B cell (primary cell): ENCODE measurements at regions not wholly inside any gene's neighbourhood (a gene's known extent, or its start where the extent isn't known, plus 50 kb on each side); places are given as distances from the start of the nearest gene placed in this dataset.

Source experiments
- ATAC-seq: fragments of 200-7000 bp; cut with Tn5 transposase; one replicate; pipeline ENCODE4 v1.10.0; 2021; ENCODE audit warnings: low read depth, mild to moderate bottlenecking, moderate number of reproducible peaks, moderate library complexity
- CTCF ChIA-PET: fragments of 350-600 bp; sonication (Branson Sonifier 250); formaldehyde crosslinking; loops from one replicate; lab custom pipeline; 2021; ENCODE audit warnings: antibody characterized with exemption, inconsistent platforms; lab: Charles Lee
- POLR2A ChIA-PET: fragments of 350-600 bp; sonication (Branson Sonifier 250); formaldehyde crosslinking; loops from one replicate; lab custom pipeline; 2021; ENCODE audit warnings: antibody characterized with exemption; lab: Charles Lee
- DNase-seq: peaks from one replicate; pipeline ENCODE4 v3.0.0; 2013
- H2AFZ ChIP-seq: 2 replicates; pipeline ENCODE4 v1.6.1; 2012; ENCODE audit warnings: mild to moderate bottlenecking, low read depth, low read length; ENCODE audit not compliant: insufficient read depth, poor library complexity, severe bottlenecking
- H3K27ac ChIP-seq, 2 donors: 1 replicate in 1 of 2; 2 replicates in 1 of 2; pipeline ENCODE4 v1.5.1; 2012 to 2013; ENCODE audit warnings: low read length in 2 of 2, mild to moderate bottlenecking in 2 of 2, moderate library complexity in 1 of 2
- H3K27me3 ChIP-seq, 4 experiments: fragments of 200-600 bp in 1 of 4; sonication (generic) in 1 of 4; replicated peaks in 1 of 4; 1 replicate in 2 of 4; 2 replicates in 2 of 4; pipeline versions ENCODE4 v1.6.1 to v1.7.0; 2013 to 2016; ENCODE audit warnings: low read length in 3 of 4, mild to moderate bottlenecking in 2 of 4, mixed read lengths in 1 of 4, moderate library complexity in 1 of 4; ENCODE audit not compliant: insufficient read depth in 4 of 4, control insufficient read depth in 3 of 4; ENCODE audit errors: control extremely low read depth in 1 of 4
- H3K36me3 ChIP-seq, 2 experiments: replicated peaks in 1 of 2; 1 replicate in 1 of 2; 2 replicates in 1 of 2; pipeline versions ENCODE4 v1.6.1 to v1.7.1; 2013; ENCODE audit warnings: low read length in 1 of 2; ENCODE audit not compliant: insufficient read depth in 2 of 2, control insufficient read depth in 1 of 2; ENCODE audit errors: control extremely low read depth in 1 of 2, extremely low read depth in 1 of 2
- H3K4me1 ChIP-seq, 2 donors: fragments of 200-600 bp in 1 of 2; sonication (generic) in 1 of 2; 1 replicate in 1 of 2; 2 replicates in 1 of 2; pipeline versions ENCODE4 v1.5.1 to v1.6.1; 2013 to 2017; ENCODE audit warnings: low read length in 2 of 2; ENCODE audit not compliant: control insufficient read depth in 2 of 2, insufficient read depth in 2 of 2
- H3K4me2 ChIP-seq: replicated peaks from 2 replicates; pipeline ENCODE3; 2012; ENCODE audit warnings: mild to moderate bottlenecking, low read depth, low read length; ENCODE audit not compliant: poor library complexity, severe bottlenecking
- H3K4me3 ChIP-seq, 5 experiments: fragments of 200-600 bp in 1 of 5; sonication (generic) in 1 of 5; 1 replicate in 3 of 5; 2 replicates in 2 of 5; pipeline versions ENCODE4 v1.5.1 to v1.7.0; 2011 to 2016; ENCODE audit warnings: low read length in 4 of 5, mild to moderate bottlenecking in 4 of 5, low read depth in 2 of 5, control low read depth in 1 of 5, moderate library complexity in 1 of 5; ENCODE audit not compliant: insufficient read depth in 1 of 5; ENCODE audit errors: control extremely low read depth in 1 of 5, extremely low read depth in 1 of 5
- H3K79me2 ChIP-seq: fragments of 200-600 bp; sonication (generic); one replicate; pipeline ENCODE4 v1.6.0; 2016; ENCODE audit warnings: low read length; ENCODE audit not compliant: control insufficient read depth, insufficient read depth
- H3K9ac ChIP-seq: fragments of 200-600 bp; sonication (generic); 2 replicates; pipeline ENCODE4 v1.6.1; 2017; ENCODE audit warnings: mild to moderate bottlenecking, low read length, moderate library complexity
- H3K9me3 ChIP-seq, 3 donors: one replicate each; pipeline versions ENCODE4 v1.6.1 to v1.7.1; 2013; ENCODE audit warnings: low read length in 2 of 3; ENCODE audit not compliant: control insufficient read depth in 2 of 3, insufficient read depth in 1 of 3; ENCODE audit errors: control extremely low read depth in 1 of 3
- H4K20me1 ChIP-seq: 2 replicates; pipeline ENCODE4 v1.6.0; 2012; ENCODE audit warnings: mild to moderate bottlenecking, low read length; ENCODE audit not compliant: insufficient read depth, control insufficient read depth, poor library complexity, severe bottlenecking
- H3K27ac Mint-ChIP-seq: one replicate; pipeline ENCODE4 v1.8.0; 2021; ENCODE audit warnings: mixed read lengths
- H3K27me3 Mint-ChIP-seq: one replicate; pipeline ENCODE4 v1.8.0; 2021; ENCODE audit warnings: mixed read lengths
- H3K4me1 Mint-ChIP-seq: one replicate; pipeline ENCODE4 v1.8.0; 2021; ENCODE audit warnings: mixed read lengths
- H3K4me3 Mint-ChIP-seq: one replicate; pipeline ENCODE4 v1.8.0; 2021; ENCODE audit warnings: mixed read lengths
- H3K9me3 Mint-ChIP-seq: one replicate; pipeline ENCODE4 v1.8.0; 2022; ENCODE audit warnings: mixed read lengths; ENCODE audit not compliant: insufficient read depth
- CTCF ChIP-seq: fragments of 200-600 bp; IDR thresholded peaks from one replicate; pipeline ENCODE4 v1.8.0; 2022; ENCODE audit warnings: antibody characterized with exemption, mild to moderate bottlenecking
- EZH2 ChIP-seq: IDR thresholded peaks from 2 replicates; pipeline ENCODE4 v1.6.1; 2012; ENCODE audit warnings: borderline replicate concordance, low read depth, mild to moderate bottlenecking, moderate library complexity, low read length; ENCODE audit not compliant: insufficient read depth, poor library complexity, severe bottlenecking
- WGBS: methylation state at CpG from one replicate; pipeline ENCODE4 v1.1.5; 2013; ENCODE audit warnings: missing lambda C conversion rate; ENCODE audit not compliant: insufficient coverage; 5-methylcytosine and 5-hydroxymethylcytosine counted together
- intact Hi-C: fragments of 100-400 bp; cut with micrococcal nuclease; formaldehyde crosslinking; loops from one replicate; pipeline ENCODE4 v1.10.0; 2022

- Mint-ChIP-seq H3K4me3 (no peak overlapping the region), H3K4me1 (no peaks in the 10 kb centered on the region), H3K27me3 (no peaks in the 10 kb centered on the region), H3K27ac (no peak overlapping the region), H3K9me3 (no peaks in the 10 kb centered on the region)
- ATAC-seq (no peak), DNase-seq (no peak)
- Histone ChIP-seq H3K4me2 (no peak overlapping the region), H3K9ac (no peak overlapping the region), H3K79me2 (no peaks in the 10 kb centered on the region), H3K4me3 (no peak overlapping the region), H3K9me3 (peaks cover 1 to 6% (median 2%) of the 10 kb centered on the region in 3 donors), H3K4me1 (no peaks in the 10 kb centered on the region), H2AFZ (no peak overlapping the region), H3K36me3 (no peaks in the 10 kb centered on the region), H3K27ac (no peak overlapping the region), H3K27me3 (no peaks in the 10 kb centered on the region), H4K20me1 (no peaks in the 10 kb centered on the region)
- intact Hi-C loops, result no loop called here
- WGBS, result no CpG with 5 or more reads among the region's 1 CpG
- CTCF ChIA-PET, result no interaction called here
- POLR2A ChIA-PET, result no interaction called here
- TF ChIP-seq CTCF (no peak), EZH2 (no peak)
Observed at GRCh38 chr21:21668198-21668597, 670.0 kb downstream of the NCAM2 start.

GRCh38 chr21:21673959-21674358 lies 675.8 kb downstream of the NCAM2 start:
- Histone ChIP-seq H4K20me1 (no peaks in the 10 kb centered on the region), H3K79me2 (no peaks in the 10 kb centered on the region), H2AFZ (no peak overlapping the region), H3K27ac (no peak overlapping the region), H3K9ac (no peak overlapping the region), H3K4me1 (no peaks in the 10 kb centered on the region), H3K27me3 (no peaks in the 10 kb centered on the region), H3K9me3 (peaks cover 1 to 6% (median 2%) of the 10 kb centered on the region in 3 donors), H3K4me2 (no peak overlapping the region), H3K36me3 (no peaks in the 10 kb centered on the region), H3K4me3 (no peak overlapping the region)
- peaks cover 2% of the 10 kb centered on the region for H3K9me3 Mint-ChIP-seq
- no peaks in the 10 kb centered on the region for H3K27me3 Mint-ChIP-seq
- CTCF ChIA-PET, result no interaction called here
- H3K4me3 Mint-ChIP-seq, result no peak overlapping the region
- no peak overlapping the region for H3K27ac Mint-ChIP-seq
- TF ChIP-seq EZH2, result no peak
- no peak for TF ChIP-seq CTCF
- intact Hi-C loops, result no loop called here
- DNase-seq (no peak), ATAC-seq (no peak)
- POLR2A ChIA-PET, result no interaction called here
- H3K4me1 Mint-ChIP-seq, result no peaks in the 10 kb centered on the region
- WGBS, result 33% methylated on average over 1 of the region's 1 CpG
